HFFc6 (cell line): ENCODE measurements at regions not wholly inside any gene's neighbourhood (a gene's known extent, or its start where the extent isn't known, plus 50 kb on each side); places are given as distances from the start of the nearest gene placed in this dataset.

Experiments
- DNase-seq: peaks from one replicate; pipeline ENCODE4 v3.0.0-alpha.2; 2018
- H3K27ac Mint-ChIP-seq: 2 replicates; pipeline ENCODE4 v1.8.0; 2020; ENCODE audit warnings: mild to moderate bottlenecking, mixed read lengths
- H3K27me3 Mint-ChIP-seq: 2 replicates; pipeline ENCODE4 v1.8.0; 2021; ENCODE audit warnings: mild to moderate bottlenecking, moderate library complexity, mixed read lengths; ENCODE audit not compliant: insufficient read depth
- H3K36me3 Mint-ChIP-seq: 2 replicates; pipeline ENCODE4 v1.8.0; 2021; ENCODE audit warnings: low read depth, mixed read lengths
- H3K4me1 Mint-ChIP-seq: 2 replicates; pipeline ENCODE4 v1.8.0; 2020; ENCODE audit warnings: low read depth, mixed read lengths
- H3K4me3 Mint-ChIP-seq: 2 replicates; pipeline ENCODE4 v1.8.0; 2020; ENCODE audit warnings: mild to moderate bottlenecking, moderate library complexity, mixed read lengths
- H3K9me3 Mint-ChIP-seq: 2 replicates; pipeline ENCODE4 v1.8.0; 2020; ENCODE audit warnings: mild to moderate bottlenecking, mixed read lengths
- TF ChIP-seq, protein P1 (sequence below): fragments of 200-600 bp; sonication (generic); IDR thresholded peaks from 2 replicates; pipeline ENCODE4 v1.5.0; 2021; ENCODE audit warnings: antibody characterized with exemption, mild to moderate bottlenecking

DNA sequence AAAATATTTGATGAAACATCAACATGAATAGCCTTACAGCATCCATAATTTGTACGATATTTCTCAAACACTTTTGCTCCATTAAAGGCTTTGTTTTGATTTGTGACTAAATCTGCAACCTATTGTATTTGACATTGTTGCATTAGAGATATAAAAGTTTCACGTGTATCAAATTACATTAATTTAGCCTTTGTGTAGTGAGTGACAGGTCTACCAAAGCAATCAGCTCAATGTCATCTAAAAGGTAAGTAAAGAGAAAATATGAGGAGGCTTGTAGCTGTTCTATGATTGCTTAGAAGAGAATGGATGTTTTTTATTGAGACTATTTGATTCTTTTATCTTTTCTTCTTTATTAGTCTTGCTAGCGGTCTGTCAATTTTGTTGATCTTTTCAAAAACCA lies 430.2 kb downstream of the GALR1 start:
- no peak for DNase-seq
- Mint-ChIP-seq H3K27me3 (no peaks in the 10 kb centered on the region; the same call in 1 of the 2 replicates), H3K4me3 (no peak overlapping the region), H3K36me3 (peaks cover 5% of the 10 kb centered on the region; the same call in 1 of the 2 replicates), H3K27ac (no peak overlapping the region), H3K4me1 (no peaks in the 10 kb centered on the region), H3K9me3 (peaks cover 41% of the 10 kb centered on the region)
- TF ChIP-seq, protein P1, sequence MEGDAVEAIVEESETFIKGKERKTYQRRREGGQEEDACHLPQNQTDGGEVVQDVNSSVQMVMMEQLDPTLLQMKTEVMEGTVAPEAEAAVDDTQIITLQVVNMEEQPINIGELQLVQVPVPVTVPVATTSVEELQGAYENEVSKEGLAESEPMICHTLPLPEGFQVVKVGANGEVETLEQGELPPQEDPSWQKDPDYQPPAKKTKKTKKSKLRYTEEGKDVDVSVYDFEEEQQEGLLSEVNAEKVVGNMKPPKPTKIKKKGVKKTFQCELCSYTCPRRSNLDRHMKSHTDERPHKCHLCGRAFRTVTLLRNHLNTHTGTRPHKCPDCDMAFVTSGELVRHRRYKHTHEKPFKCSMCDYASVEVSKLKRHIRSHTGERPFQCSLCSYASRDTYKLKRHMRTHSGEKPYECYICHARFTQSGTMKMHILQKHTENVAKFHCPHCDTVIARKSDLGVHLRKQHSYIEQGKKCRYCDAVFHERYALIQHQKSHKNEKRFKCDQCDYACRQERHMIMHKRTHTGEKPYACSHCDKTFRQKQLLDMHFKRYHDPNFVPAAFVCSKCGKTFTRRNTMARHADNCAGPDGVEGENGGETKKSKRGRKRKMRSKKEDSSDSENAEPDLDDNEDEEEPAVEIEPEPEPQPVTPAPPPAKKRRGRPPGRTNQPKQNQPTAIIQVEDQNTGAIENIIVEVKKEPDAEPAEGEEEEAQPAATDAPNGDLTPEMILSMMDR = no peak

GRCh38 chr18:77700051-77700450 lies 450.4 kb downstream of the GALR1 start:
- H3K27ac Mint-ChIP-seq = no peak overlapping the region
- H3K9me3 Mint-ChIP-seq = peaks cover 37% of the 10 kb centered on the region
- H3K4me3 Mint-ChIP-seq = no peak overlapping the region
- H3K4me1 Mint-ChIP-seq = no peaks in the 10 kb centered on the region
- no peaks in the 10 kb centered on the region; the same call in 1 of the 2 replicates for H3K27me3 Mint-ChIP-seq
- H3K36me3 Mint-ChIP-seq = no peaks in the 10 kb centered on the region; the same call in 1 of the 2 replicates
- no peak for DNase-seq
- TF ChIP-seq, protein P1 = no peak

DNA sequence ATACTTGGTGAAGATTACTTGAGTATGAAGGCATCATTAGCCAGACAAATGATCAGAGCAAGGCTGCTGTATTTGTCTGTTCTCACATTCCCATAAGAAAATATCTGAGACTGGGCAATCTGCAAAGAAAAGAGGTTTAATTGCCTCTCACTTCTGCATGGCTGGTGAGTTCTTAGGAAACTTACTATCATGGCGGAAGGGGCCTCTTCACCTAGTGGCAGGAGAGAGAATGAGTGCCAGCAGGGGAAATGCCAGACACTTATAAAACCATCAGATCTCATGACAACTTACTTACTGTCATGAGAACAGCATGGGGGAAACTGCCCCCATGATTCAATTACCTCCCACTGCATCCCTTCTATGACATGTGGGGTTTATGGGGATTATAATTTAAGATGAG lies 452.3 kb downstream of the GALR1 start:
- Mint-ChIP-seq H3K36me3 (no peaks in the 10 kb centered on the region; the same call in 1 of the 2 replicates), H3K27me3 (no peaks in the 10 kb centered on the region; the same call in 1 of the 2 replicates), H3K9me3 (peaks cover 53% of the 10 kb centered on the region), H3K4me3 (no peak overlapping the region), H3K27ac (no peak overlapping the region), H3K4me1 (no peaks in the 10 kb centered on the region)
- TF ChIP-seq, protein P1 = no peak
- DNase-seq = no peak

DNA sequence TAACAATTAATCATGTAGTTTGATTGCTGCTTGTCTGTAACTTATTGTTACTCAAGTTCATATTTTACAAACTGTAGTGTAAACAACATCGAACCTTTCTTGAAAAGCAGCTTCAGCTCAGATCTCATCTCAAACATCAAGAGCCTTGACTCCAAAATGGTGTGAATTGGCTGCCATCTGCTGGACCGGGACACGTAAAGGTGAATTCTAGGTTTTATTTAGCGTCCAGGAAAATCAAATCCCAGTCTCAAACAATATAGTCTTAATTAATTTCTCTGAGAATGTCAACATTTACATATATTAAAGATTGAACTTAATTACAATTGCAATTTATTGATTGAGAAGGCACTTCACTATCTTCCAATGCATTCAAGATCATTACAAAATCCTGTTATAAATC lies 453.0 kb downstream of the GALR1 start:
- no peak for DNase-seq
- TF ChIP-seq, protein P1 = no peak; the same call in 1 of the 2 replicates

GRCh38 chr18:77705301-77705700 lies 455.7 kb downstream of the GALR1 start:
- H3K9me3 Mint-ChIP-seq = peaks cover 74% of the 10 kb centered on the region
- H3K27me3 Mint-ChIP-seq = no peaks in the 10 kb centered on the region; the same call in 1 of the 2 replicates
- TF ChIP-seq, protein P1 = no peak
- H3K36me3 Mint-ChIP-seq = no peaks in the 10 kb centered on the region; the same call in 1 of the 2 replicates
- DNase-seq = no peak
- H3K27ac Mint-ChIP-seq = no peak overlapping the region
- H3K4me3 Mint-ChIP-seq = no peak overlapping the region
- no peaks in the 10 kb centered on the region for H3K4me1 Mint-ChIP-seq

More for the DNA sequence above, 453.0 kb downstream of the GALR1 start:
- Mint-ChIP-seq H3K4me3 (no peak overlapping the region), H3K4me1 (no peaks in the 10 kb centered on the region), H3K27ac (no peak overlapping the region), H3K9me3 (peaks cover 60% of the 10 kb centered on the region), H3K27me3 (no peaks in the 10 kb centered on the region; the same call in 1 of the 2 replicates), H3K36me3 (no peaks in the 10 kb centered on the region; the same call in 1 of the 2 replicates)
